ENCODE measurements at regions not wholly inside any gene's neighbourhood (a gene's known extent, or its start where the extent isn't known, plus 50 kb on each side); places are given as distances from the start of the nearest gene placed in this dataset.

DNA sequence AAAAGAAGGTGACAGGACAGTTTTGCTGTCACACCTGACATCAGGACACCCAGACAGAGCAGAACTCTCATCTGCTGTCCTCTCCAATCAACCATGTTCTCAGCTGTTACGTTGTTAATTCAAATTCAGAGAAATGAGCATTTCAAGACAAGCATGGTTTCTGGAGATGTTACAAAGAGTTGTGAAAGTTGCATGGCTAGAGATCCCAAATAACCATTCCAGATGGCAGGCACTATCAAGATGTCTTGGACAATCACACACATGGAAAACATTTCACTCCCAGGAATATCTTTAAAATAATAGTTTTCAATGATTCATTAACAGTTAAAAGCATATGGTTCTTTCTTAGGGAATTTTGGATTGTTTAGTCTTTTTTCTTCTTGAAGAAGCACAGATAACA lies 533.1 kb downstream of the AGTPBP1 start:
- TF ChIP-seq, protein P1, sequence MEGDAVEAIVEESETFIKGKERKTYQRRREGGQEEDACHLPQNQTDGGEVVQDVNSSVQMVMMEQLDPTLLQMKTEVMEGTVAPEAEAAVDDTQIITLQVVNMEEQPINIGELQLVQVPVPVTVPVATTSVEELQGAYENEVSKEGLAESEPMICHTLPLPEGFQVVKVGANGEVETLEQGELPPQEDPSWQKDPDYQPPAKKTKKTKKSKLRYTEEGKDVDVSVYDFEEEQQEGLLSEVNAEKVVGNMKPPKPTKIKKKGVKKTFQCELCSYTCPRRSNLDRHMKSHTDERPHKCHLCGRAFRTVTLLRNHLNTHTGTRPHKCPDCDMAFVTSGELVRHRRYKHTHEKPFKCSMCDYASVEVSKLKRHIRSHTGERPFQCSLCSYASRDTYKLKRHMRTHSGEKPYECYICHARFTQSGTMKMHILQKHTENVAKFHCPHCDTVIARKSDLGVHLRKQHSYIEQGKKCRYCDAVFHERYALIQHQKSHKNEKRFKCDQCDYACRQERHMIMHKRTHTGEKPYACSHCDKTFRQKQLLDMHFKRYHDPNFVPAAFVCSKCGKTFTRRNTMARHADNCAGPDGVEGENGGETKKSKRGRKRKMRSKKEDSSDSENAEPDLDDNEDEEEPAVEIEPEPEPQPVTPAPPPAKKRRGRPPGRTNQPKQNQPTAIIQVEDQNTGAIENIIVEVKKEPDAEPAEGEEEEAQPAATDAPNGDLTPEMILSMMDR (conservative IDR thresholded peaks at IDR 0.05; ENCODE audit: low read length): no peak
- no peak for TF ChIP-seq EZH2phosphoT487 (IDR thresholded peaks at IDR 0.05; ENCODE audit: borderline replicate concordance)

Measured in Loucy (cell line).